ENCODE measurements at regions not wholly inside any gene's neighbourhood (a gene's known extent, or its start where the extent isn't known, plus 50 kb on each side); places are given as distances from the start of the nearest gene placed in this dataset.

DNA sequence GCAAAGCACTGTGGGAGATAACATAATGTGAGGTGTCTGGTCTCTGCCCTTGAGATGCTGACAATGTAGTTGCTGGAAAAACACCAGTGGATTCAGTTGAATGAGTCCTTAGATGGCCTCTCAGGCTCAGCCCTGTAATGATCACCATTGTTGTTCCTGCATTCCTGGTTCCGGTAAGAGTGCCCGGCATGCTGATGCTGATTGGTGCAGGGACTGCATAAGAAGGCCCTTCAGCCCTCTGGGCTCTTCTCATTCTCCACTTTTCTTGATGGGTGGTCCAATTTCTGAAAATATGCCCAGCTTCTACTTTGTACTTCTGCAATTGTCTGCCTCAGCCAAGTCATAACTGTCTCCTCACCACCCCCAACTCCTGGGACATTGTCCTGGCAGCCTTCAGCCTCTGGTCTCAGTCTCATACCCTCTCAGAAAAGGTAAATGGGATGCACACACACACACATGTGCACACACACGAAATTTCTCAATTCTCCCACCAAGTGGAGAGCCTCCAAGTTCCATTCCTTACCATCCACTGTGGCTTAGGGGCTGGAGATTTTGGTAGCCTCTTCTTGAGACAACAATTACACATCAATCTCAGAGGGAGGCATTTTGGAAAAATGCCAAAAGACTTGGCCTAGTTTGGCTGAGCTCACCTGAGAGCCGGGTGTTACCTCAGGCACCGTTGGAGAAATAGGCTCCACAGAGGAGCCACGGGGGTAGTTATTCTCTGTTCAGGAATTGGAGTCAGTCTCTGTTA, 314.9 kb downstream of the RPS24 start:
- no peak for DNase-seq

DNA sequence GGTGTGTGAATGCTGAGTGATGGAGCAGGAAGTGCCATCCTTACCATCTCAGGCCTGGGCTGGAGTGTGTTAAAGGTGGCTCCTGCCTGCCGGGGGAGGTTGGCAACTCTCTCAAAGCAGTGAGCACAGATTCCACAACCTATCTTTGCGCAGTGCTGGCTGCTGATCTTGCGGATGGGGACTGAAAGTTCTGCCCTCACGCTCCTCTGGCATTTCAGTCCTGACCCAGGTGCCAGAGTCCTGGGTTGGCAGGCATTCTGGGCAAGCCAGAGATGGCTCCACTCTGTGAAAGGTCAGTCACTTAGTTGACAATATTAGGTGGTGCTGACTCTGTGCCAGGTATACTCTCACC, 315.5 kb downstream of the RPS24 start:
- DNase-seq, result no peak

DNA sequence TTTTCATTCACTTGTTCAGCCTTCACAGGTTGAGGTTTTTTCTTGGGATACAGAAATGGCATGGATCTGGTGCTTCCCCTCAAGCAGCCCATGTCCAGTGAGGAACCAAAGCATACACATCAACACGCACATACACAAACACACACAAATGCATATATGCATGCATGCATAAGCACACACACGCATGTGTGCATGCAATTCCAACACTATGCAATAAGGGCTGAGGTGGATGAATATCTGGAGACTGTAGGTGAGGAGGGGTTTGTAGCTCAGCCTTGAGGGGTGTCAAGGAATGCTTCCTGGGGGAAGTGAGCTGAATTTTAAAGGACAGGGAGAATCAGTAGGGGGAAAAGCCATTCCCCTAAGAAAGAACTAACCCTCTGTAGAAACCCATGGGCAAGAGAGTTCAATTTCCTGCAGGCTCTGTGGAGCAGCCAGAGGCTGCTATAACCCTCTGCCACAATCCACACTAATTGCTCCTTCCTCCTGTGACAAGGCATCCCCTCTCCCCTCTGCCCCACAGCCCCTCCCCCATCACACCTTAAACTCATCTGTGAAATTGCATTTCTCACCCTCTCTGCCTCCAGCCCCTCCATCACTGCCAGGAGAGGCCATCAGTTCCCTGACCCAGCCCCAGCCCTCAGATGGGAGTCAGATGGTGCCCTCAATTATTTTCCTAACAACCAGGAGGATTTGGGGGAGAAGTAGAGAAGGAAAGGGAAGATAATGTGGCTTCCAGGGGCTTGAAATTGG, 316.4 kb downstream of the RPS24 start:
- DNase-seq, result no peak

DNA sequence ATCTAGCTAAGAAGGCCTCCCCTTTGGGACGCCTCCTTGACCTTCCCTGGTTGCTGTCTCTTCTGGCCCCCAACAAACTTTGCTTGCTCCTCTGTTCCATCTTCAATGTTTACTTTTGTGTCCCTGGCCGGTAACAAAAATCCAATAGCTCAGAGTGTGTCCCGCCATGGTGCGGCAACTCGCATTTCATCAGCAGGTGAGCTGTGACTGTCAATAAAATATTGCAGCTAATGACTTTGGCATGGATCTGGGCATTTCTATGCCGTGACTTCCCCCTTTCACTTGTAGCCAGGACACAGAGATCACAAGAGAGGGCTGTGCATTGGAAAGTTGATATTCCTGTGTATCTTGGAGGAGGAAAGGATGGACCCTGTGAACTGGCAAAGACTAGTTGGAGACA, 317.6 kb downstream of the RPS24 start:
- no peak for DNase-seq

DNA sequence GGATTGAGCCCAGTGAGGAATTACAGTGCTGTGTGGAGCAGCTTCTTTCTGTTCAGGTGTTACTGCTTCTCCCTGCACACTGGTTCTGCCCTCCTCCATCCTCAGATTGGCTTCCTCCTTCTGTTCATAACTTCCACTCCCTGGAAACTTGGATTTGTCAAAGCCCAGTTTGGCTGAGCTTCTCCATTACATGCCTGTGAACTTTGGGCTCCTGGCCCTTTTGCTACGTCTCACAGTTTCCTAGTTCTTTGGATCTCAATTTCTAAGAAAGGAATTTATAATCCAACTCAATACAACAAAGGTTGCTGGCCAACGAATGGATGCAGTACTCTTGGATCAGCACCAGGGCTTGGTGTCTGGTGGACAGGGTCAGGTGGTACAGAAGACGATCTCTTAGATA, 318.1 kb downstream of the RPS24 start:
- no peak for DNase-seq

DNA sequence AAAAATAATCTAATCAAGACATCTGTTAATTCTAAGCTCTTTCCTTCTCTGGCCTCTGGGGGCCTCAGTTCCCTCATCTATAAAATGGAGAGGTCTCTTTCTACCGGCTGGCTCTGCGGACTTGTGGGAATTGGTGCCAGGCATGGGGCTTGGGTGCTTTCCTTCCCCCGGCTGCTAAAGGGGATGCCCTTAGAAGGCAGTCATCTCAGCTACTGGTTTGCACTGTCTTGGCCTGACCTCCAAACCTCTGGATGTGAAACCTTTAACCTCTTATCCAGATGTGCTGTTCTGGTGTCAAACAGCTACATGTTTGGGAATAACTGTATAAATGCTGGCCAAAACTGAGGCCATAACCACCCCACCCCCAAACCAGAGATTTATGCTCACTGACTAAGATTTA, 320.0 kb downstream of the RPS24 start:
- no peak for DNase-seq

DNA sequence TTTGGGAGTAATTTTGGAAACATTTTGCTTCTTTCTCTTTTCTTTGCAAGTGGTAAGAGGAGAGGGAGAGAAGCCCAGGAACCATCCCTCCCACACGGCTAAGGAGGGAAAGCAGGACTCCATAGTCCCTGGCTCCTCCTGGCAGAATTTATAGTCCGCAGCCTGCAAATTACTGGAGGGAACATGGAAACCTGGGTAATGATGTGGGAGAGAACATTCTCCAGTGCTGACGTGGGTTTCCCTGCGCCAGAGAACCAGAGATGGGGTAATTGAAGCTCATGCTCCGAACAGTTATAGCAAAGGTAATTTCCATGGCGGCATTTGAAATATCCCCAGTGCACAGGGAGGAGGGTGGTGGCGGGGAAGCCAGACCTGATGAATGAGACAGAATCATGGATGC, 320.4 kb downstream of the RPS24 start:
- DNase-seq, result no peak

DNA sequence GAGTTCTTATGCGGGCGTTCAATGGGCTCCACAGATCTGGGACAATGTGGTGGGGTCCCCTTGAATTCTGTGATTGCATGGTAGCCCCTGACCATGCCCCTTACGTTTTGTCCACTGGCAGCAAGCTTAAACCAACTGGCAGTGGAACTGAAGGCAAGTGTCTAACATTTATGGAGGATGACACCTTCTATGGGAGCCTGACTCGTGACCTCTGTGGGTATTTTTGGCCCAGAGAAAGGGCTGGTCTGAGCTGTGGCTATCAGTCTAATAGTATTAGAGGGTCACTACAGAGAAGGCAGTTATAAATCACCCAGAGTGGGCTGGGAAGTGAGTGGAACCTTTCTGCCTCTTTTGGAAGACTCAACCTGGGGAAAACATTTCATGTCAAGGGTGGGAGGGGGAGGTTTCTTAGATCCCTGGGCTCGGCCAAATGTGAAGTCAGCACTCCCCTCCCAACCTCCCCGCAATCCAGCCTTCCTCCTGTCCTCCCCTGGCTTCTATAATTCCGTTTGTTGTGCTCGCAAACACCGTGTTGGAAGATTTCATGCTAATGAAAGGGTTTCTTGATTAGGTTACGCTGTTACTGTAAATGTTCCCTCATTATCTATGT, 322.7 kb downstream of the RPS24 start:
- no peak for DNase-seq

DNA sequence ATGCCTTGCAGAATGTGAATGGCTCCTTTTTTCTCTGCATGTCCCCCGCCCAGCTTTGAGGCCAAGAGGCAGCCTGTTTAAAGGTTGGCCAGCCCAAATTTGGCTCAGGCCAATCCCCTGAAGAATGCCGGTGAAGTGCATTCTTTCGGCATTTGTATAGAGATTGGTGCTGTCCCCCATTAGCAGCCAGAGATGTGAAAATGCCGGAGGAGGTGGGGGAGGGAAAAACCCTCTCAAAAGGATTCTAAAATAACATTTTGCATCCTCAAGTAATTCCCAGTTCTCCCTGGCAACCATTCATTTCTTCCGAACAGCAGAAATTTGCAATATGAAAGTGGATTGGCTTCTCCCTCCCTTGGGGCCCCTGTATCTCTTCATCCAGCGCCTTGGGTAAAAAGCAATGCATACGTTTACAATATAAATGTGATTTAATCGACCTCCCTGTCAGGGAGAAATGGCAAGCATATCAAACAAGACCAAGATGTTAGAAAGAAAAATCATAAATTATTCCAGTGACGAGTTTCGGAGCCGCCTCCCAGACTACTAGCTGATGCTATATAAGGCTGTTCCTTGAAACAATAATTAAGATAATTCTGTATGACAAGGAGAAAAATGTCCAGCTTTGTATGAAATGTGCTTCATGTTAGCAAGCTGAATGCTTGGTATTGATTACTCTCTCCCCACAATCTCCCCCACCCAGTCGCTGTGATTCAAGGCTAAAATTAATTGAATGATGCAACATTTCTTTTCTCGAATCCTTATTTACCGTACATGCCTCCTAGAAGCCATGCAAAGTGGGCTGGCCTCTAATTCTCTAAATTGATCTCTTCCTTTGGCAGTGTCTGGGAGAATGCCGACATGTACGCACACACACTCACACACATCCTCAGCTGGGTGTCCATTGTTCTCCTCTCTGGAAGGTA, 323.7 kb downstream of the RPS24 start:
- no peak for DNase-seq

DNA sequence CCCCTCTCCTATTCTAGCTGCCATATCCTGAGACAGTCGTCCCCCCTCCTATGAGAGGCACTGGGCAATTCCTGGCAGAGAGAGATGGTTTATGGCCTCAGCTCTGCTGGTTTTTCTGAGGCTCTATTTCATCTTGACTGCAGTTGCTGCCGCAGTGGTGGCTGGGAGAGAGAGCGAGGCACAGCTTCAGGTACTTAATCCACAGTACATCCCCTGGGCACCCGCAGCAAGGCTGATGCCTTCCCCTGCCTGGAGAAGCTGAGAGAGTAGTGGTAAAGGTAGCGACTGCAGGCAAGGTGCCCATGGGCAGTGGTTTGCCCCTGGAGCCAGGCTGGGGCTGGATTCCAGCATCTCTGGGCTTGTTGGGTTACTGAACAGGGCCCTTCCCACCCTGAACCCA, 324.7 kb downstream of the RPS24 start:
- no peak for DNase-seq

DNA sequence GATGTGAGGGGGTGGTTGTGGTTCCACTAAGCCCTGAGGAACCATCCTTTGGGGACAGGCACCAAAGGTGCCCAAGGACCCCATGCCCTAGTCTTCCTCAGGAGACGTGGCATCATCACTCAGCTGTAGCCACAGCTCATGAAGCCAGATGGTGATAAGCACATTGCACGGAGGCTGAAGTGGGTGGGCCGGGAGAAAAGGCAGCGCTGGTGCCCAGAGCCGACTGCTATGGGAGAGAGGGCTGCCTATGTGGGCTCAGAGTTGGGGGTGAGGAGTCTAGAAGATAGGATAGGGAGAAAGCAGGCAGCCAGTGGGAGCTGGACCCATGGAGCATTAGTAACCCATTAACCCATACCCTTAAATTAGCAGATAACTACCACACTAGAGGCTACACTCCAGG, 325.3 kb downstream of the RPS24 start:
- no peak for DNase-seq

DNA sequence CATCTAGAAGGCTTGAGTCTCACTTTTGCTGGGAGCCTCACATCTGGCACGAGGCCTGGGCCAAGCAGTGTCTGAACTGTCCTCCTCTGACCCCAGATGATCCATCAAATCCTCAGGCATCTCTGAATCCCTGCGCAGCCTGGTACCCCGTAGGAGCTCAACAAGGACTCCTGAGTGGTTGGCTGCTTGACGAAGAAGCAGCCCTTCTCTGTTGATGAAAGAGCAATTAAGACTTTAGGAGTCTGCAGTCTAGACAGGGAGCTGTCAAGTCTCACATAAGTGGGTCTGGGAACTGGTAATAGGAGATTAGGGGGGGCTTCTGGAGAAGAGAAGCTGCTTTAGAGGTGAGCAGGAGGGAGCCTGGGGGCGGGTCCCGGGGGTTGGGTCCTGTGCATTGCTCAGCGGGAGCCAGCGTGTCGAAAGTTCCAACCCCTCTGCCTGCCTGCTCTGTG, 326.0 kb downstream of the RPS24 start:
- no peak for DNase-seq

DNA sequence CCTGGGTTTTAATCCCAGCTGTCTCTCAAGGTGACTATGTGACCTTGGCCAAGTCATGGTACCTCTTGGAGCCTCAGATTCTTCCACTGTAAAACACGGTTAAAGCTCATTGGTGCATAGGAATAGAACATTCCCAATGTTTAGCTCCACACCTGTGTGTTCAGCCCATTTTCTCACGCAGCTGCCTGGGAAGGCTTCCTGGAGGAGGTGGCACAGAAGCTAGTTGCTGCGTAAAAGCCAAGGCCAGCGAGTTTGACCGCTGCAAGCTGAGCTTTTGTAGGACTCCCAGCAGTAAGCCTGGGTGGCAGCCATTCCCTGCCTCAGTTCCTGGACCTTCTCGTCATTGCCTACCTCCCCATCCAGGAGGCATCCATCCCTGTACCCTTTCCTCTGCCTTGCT, 326.6 kb downstream of the RPS24 start:
- DNase-seq, result no peak

DNA sequence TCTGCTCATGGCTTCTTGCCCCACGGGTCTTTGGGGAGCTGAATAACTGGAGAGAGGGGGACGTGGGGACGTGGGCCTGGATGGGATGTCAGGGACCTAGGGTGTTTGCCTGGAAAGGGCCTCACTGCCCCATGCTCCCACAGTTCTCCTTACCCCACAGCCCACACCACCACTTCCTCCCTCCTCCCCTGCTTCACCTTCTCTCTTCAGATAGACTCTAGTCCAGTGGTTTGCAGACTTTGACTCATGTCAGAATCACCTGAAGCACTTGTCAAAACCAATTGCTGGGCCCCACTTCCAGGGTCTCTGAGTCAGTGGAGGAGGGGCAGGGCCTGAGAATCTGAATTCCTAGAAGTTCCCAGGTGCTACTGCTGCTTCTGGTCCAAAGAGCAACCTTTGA, 327.4 kb downstream of the RPS24 start:
- DNase-seq, result no peak

DNA sequence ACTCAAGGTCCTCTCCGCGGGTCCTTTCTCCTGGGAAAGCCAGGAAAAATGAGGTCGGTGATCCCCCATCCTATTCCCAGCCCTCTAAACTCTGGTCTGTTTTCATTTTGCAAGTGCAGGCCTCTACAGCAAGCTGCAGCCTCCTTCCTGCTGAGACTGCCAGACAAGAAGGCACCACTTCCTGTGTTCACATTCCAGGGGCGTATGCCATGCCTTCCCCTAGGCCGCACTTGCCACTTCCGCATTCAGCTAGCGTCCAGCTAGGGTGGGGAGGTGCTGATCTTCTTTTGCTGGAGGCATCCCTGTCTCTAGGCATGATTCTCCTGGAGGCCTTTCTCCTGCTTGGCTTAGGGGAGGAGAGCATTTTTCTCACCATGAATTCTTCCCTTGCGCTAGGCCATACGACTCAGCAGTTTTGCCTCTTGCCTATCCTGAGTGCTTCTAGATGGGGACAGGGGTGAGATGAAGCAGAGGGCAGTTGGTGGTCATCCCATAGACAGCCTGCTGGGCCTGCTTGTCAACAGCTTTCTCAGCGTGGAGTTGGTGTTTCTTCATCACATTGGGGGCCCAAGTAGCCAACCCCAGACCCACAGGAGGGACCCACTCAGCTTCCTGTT, 328.9 kb downstream of the RPS24 start:
- no peak for DNase-seq

DNA sequence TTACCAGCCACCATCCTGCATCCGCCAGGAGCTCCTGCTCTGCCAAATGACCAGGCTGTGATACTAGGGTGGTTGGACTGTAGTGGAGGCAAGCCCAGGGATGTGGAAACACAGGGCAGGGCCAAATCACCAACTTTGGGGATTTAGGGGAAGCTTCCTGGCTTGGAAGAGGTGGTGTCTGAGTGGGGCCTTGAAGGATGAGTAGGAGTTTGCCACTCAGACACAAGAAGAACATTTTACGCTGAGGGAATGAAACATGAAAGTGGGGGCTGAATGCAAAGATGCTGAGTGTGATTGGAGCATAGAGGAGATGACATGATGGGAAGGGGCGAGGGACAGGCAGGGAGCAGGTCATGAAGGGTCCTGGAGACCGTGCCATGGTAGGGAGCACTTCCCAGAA, 329.5 kb downstream of the RPS24 start:
- no peak for DNase-seq

DNA sequence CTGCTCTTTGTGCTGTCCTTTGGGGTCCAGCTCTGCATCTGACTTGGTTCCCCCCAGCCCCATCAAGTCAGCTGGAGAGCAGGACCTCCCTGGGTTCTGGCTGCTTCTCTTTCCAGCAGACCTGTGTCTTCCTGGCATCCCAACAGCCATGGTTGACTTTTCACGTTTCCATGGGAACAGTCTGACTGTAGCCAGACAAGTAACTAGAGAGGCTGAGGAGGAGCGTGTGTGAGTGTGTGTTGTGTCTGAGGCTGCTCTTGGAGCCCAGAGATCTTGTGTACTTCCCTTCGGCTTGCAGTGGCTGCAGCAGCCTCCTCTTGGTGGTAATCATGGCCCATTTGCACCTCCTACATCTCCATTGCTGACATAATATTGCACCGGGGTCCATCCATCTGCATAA, 332.0 kb downstream of the RPS24 start:
- no peak for DNase-seq

DNA sequence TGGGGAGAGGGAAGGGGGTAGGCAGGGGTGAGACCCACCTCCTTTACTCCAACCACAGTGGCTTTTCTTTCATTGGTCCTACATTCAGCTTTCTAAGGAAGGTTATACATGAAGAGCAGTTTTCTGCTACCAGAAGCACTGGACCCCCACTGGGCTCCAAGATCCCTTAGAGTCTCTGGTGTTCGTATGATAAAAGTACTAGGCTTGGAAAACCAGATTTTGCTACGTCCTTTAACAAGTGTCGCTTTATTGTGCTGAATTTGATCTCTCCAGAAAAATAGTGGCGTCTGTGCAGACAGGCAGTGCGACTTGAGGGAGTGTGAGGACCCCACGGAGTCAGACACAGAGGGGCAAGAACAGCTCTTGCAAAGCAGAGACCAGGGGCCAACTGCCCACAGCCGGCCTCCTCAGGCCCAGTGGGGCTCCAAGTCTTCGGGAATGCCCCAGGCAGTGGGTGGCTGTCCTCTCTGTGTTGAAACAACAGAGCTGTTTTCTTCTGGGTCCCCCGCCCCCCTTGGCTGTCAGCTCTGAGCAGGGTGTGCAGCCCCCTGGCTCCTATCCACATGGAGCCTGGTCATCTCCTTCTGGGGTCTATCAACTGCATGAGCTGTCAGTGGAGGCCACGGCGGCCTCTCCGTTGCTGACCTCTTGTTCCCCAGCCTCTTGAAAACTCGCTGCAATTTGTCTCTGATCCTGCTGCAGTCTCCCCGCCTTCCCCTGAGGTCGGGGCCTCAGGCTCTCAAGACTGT, 333.2 kb downstream of the RPS24 start:
- DNase-seq, result no peak

DNA sequence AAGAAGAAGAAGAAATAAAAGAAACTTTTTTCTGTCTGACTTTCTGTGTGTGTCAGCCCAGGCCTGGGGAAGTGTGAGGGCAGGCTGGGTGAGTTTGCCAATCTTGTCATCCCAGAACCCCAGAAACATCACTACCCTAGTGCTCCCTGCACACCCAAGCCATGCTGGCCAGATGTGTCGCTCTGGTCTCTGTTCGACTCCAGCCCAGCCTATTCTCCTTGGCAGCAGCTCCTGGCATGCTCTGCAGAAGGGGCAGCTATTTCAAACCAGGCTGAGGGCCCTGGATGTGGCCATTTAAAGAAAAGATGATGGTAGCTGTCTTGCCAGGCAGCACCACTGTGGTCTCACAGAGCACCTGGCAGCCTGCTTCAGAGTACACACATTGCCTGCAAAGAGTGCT, 334.1 kb downstream of the RPS24 start:
- no peak for DNase-seq

DNA sequence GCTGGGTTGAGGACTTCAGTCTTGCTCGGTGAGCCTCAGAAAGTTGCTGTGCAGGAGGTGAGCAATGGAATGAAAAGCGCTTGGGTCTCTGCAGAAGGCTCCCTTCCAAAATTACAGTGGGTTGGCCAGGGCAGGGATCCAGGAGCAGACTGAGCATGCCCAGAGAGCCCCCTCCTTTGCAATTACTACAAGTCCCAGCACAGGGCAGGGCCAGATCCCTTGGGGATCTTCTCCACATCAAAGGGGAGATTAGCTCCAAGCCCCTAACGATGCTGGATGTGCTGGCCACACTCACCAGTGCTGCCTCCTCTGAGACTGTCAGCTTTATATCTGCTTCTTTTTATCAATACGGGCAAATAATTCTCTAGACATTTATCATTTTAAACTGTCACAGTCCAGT, 337.5 kb downstream of the RPS24 start:
- no peak for DNase-seq

DNA sequence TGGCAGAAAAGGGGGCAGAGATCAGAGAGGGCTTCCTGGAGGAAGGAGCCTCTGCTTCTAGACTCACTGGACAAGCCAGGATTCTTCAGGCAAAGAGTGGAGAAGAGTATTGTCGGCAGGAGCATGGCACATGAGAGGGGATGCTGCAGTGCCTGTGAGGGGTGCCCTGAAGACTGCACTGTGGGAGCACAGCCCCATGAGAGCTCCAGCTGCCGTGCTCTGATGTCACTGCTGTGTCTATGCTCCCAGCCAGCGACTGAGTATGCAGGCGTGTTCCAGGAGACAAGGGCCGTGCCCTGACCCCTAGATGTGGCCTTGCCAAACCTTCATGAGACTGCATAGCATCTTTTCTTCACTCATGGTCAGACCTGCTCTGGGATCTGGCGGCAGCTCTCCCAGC, 339.1 kb downstream of the RPS24 start:
- DNase-seq, result no peak
